Kasumi-1 (cell line): ENCODE measurements at regions not wholly inside any gene's neighbourhood (a gene's known extent, or its start where the extent isn't known, plus 50 kb on each side); places are given as distances from the start of the nearest gene placed in this dataset.
A peak's percentile ranks its signal among the peaks of the same experiment; 100 is the strongest.
"Not testable (repeated sequence)": the region's sequence is repeated elsewhere in the genome, so short reads cannot be mapped to it uniquely, and the experiment has no call there.

Source experiments
- DNase-seq, 2 experiments: peaks; one replicate each; lab custom pipeline; 2025; lab: John Stamatoyannopoulos, UW

DNA sequence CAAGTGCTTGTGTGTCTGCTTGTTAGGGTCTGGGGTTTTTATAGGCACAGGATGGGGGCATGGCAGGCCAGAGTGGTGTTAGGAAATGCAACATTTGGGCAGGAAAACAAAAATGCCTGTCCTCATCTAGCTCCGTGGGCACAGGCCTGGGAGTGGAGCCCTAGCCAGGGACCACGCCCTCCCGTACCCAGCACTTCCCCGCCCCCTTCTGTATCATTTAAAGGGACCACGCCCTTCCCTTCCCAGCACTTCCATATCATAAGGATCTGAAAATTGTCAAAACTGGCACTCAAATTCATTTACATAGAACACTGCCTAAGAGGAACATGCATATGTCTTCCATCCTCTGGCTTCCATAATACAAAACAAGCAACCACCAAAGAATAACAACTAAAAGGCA lies 185.8 kb downstream of the B3GLCT start:
- no peak for DNase-seq

DNA sequence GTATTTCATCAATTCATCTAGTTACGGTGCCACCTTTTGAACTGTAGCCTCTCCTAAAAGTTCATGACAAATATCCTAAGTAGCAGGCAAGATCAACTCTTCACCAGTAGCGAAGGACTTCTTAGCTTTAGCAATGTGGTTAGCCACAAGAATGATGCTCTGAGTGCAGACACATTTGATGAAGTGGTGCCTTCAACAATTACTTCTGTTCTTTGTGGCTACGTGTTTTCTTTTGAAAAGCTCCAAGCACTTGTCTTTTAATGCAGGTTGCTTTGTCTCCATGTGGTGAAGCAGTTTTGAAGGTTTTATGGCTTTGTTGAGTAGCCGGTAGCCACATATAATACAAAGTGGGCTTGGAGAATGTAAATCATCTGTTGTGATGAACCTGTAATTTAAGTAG lies 194.7 kb downstream of the B3GLCT start:
- no peak for DNase-seq

DNA sequence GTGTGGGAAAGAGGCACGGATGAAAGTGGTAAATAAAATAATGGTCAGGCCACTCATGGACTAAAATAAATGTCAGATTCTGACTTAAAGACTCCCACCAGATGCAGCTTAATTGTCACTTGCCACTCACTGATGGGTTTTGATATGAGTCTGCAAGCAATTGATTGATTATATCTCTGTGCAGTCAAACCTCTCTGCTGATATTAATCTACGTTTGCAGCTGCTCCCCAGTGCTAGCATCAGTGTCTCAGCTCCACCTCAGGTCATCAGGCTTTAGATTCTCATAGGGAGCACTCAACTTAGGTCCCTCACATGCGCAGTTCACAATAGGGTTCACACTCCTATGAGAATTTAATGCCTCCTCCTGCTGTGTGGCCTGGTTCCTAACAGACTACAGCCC lies 195.3 kb downstream of the B3GLCT start:
- no peak for DNase-seq

DNA sequence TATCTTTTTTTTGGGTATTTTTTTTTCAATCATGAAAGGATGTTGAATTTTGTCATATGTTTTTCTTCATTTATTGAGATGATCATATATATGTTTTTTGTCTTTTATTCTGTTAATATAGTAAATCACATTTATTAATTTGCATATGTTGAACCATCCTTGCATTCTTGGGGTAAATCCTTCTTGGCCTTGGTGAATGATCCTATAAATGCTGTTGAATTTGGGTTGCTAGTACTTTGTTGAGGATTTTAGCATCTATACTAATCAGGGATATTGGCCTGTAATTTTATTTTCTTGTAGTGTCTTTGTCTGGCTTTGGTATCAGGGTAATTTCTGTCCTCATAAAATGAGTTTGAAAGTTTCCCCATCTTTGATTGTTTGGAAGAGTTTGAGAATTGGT lies 199.9 kb downstream of the B3GLCT start:
- DNase-seq: no peak

DNA sequence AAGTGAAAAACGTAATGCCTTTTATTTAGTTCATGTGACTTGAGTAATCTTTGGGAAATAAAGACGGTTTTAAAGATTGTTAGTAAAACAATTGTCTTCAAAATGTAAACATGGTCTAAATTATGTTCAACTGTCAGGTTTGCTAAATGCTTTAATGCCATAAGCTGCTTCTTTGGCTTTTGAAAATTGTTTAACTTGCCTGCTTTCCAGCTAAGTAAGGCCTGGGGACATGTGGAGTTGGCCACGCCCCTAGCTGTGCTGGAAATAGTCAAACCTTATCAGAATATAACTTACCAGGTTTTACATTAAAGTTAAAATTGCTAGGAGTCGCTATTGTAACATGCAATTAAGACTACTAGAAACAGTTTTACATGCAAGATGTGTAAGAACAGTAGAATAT lies 203.9 kb downstream of the B3GLCT start:
- not testable (repeated sequence) for DNase-seq

DNA sequence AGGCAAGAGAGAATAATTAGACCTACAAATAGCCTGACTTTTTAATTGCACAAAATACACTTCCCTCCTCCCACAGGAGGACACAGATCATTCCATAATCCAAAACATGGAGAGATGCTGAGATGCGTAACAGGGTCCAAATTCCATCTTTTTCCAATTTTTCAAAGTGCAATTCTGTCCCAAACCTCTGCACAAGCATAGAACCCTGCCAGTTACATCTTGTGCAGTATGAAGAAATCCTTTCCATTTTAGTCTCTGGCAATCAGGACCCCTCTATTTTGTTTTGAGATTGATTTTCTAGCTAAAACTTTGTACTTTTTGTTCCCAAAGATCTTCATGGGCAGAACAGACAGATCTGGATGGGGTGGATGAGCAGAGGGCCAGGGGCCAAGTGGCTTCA lies 209.2 kb downstream of the B3GLCT start:
- DNase-seq: no peak

DNA sequence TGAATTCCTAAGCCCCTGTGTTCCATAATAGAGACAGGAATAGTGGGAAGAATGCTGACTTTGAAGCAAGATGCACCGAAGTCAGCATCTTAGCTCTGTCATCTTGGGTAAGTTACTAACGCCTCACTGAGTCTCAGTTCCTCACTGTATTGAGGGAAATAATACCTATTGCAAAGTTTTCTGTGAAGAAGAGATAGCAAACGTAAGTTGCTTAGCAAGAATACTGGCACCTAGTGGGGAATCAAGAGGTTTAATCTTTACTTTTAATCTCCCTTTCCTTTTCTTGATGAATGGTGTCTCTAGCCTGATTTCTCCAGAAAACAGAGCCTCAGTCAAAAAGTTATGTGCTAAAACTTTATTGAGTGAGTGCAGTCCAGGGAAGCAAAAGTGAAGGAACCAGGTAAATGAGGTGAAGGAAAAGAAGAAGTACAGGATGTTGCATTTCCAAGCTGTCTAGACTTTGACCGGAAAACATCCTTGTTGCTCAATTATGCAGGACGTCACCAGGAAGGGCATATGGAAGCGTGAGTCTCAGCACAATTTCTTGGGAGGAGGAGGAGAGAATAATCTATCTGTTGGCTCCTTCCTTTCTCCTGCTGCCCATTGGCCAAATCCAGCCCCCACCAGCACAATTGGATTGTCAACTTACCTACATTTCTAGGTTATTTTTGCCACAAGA lies 210.0 kb downstream of the B3GLCT start:
- DNase-seq: peak; percentile 2 to 17

- no peak for DNase-seq
Measured at GRCh38 chr13:31413516-31413915, 213.7 kb downstream of the B3GLCT start.

- DNase-seq: no peak
Measured at GRCh38 chr13:31416066-31416465, 216.3 kb downstream of the B3GLCT start.

GRCh38 chr13:31418186-31418585 lies 218.4 kb downstream of the B3GLCT start:
- no peak for DNase-seq

- DNase-seq: no peak
Measured at GRCh38 chr13:31421756-31422155, 222.0 kb downstream of the B3GLCT start.

- peak; percentile 64 to 68 for DNase-seq
Measured at GRCh38 chr13:31424130-31424729, 224.5 kb downstream of the B3GLCT start.

DNA sequence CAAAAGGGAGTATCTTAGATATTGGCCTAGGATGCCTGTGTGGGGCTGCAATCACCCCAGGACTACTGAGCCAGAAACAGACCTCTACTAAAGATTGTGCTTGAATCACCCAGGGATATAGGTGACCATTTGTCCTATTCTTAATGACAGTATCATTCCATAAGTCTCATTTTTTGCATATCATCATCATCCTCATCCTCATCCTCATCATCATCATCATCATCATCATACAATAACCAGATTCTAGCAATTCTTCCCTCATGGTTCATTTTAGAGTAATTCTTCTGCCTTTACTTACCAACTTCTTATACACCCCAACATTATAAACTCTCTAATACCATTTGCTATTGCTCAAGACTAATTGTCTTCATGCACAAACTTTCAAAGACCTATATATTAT lies 226.6 kb downstream of the B3GLCT start:
- no peak for DNase-seq

- no peak for DNase-seq
Measured at GRCh38 chr13:31427151-31428100, 227.7 kb downstream of the B3GLCT start.

- peak; percentile 9 to 31 for DNase-seq
Measured at GRCh38 chr13:31431722-31432137, 232.0 kb downstream of the B3GLCT start.

DNA sequence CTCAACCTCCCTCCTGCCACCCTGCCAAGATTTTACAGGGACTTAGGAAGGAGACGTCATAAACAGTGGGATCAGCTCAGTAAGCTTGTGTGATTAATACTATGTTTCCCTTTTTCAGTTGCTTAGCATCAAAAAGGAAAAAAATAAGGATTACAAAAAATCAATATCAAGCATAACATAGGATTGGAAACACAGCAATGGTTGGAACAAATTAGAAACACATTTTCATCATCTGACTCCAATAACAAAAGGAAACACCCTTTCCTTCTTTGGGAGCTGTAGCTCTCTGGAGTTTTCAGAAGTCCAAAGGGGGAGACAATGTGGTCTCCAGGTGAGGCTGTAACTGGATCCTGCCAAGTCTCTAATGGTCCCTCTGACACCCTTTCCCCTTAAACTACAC lies 233.4 kb downstream of the B3GLCT start:
- no peak for DNase-seq

DNA sequence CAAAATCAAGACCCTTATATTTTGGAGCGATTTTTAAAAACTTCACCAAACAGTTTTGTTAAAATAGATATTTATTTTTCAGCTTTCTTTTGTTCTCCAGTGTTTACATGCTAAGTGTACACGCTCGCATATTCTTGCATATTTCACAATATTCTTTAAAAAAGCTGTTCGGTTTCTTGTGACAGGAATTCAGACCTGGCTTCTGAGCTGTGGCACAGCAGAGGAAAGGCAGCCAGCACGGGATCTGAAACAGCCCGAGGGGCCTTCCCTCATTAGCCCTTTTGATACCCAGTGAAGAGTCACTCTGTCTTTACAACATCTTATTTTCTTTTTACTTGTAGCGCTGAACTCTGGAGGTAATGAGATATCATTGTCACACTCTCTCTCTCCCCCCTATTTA lies 234.0 kb downstream of the B3GLCT start:
- no peak for DNase-seq

- DNase-seq: no peak
Measured at GRCh38 chr13:31434613-31435012, 234.8 kb downstream of the B3GLCT start.

- no peak for DNase-seq
Measured at GRCh38 chr13:31435536-31435935, 235.8 kb downstream of the B3GLCT start.

- DNase-seq: no peak
Measured at GRCh38 chr13:31436478-31436877, 236.7 kb downstream of the B3GLCT start.

- no peak for DNase-seq
Measured at GRCh38 chr13:31437975-31438374, 238.2 kb downstream of the B3GLCT start.

DNA sequence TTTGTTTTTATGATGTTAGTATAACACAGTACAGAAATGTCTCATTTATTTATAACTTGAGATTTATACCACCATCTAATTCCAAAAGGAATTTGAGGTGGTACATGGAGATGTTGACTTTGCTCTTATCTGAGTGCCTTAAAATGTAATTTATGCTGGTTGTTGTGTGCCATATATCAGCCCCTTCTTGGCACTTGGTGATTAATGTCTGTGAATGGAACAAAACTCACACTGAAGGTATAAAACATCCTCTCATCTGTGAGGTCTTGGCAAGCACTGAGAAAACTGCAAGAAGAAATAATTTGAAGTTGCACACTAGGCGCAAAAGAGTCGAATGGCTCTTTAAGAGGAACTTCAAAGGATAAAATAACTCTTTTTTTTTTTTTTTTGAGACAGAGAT lies 240.4 kb downstream of the B3GLCT start:
- no peak for DNase-seq
